HepG2 (cell line): ENCODE measurements at regions not wholly inside any gene's neighbourhood (a gene's known extent, or its start where the extent isn't known, plus 50 kb on each side); places are given as distances from the start of the nearest gene placed in this dataset.
A peak's percentile ranks its signal among the peaks of the same experiment; 100 is the strongest.

Experiments
- ATAC-seq: fragments of 200-7000 bp; cut with Tn5 transposase; 3 replicates; pipeline ENCODE4 v1.9.1; 2020; ENCODE audit warnings: mild to moderate bottlenecking, moderate library complexity
- BruUV-seq: library from RNA; stranded (reverse); fragments of 400-500 nt; replicated peaks from 2 replicates; lab custom pipeline; 2021; lab: Mats Ljungman, UMichigan
- CTCF ChIA-PET: fragments of 300-600 bp; formaldehyde crosslinking; extraction: SDS; loops from one replicate; lab custom pipeline; 2021; ENCODE audit warnings: low total read pairs, inconsistent platforms, low intra/inter-chr PET ratio; lab: Yijun Ruan, JAX
- POLR2A ChIA-PET: fragments of 350-600 bp; sonication (Branson Sonifier 250); formaldehyde crosslinking; loops from one replicate; lab custom pipeline; 2020; ENCODE audit warnings: antibody characterized with exemption, inconsistent platforms; lab: Yijun Ruan, JAX
- DNase-seq: peaks from one replicate; pipeline ENCODE4 v3.0.0-alpha.2; 2015; ENCODE audit warnings: low spot score
- FAIRE-seq: peaks from 3 replicates; lab custom pipeline; 2011; peaks lifted over from hg19 to GRCh38; lab: Jason Lieb, UNC
- H2AFZ ChIP-seq: one replicate; pipeline ENCODE4 v1.6.1; 2011; ENCODE audit warnings: low read length, inconsistent platforms
- H3K27ac ChIP-seq: fragments of 300-600 bp; 3 replicates; pipeline ENCODE4 v1.8.0; 2011; ENCODE audit warnings: mixed run types, mild to moderate bottlenecking, mixed read lengths, low read length, inconsistent platforms; ENCODE audit not compliant: insufficient read depth; ENCODE audit errors: extremely low read length
- H3K27me3 ChIP-seq, 2 experiments: fragments of 200-600 bp in 1 of 2; 2 replicates in 1 of 2; 3 replicates in 1 of 2; pipeline versions ENCODE4 v1.6.0 to v1.8.0; 2011; ENCODE audit warnings: low read length in 2 of 2, mild to moderate bottlenecking in 2 of 2, moderate library complexity in 2 of 2, inconsistent platforms in 1 of 2; ENCODE audit not compliant: insufficient read depth in 2 of 2, control insufficient read depth in 1 of 2
- H3K36me3 ChIP-seq, 2 experiments: fragments of 200-600 bp in 1 of 2; replicated peaks in 1 of 2; 2 replicates in 1 of 2; 3 replicates in 1 of 2; pipeline versions ENCODE4 v1.5.1 to v1.8.0; 2011; ENCODE audit warnings: low read length in 2 of 2, inconsistent platforms in 1 of 2; ENCODE audit not compliant: insufficient read depth in 2 of 2, control insufficient read depth in 1 of 2
- H3K4me1 ChIP-seq: 2 replicates; pipeline ENCODE4 v1.5.1; 2012; ENCODE audit warnings: low read length, inconsistent platforms; ENCODE audit not compliant: insufficient read depth
- H3K4me2 ChIP-seq: 2 replicates; pipeline ENCODE4 v1.6.0; 2011; ENCODE audit warnings: low read depth, low read length, inconsistent platforms
- H3K4me3 ChIP-seq, 3 experiments: fragments of 200-600 bp in 1 of 3; sonication (generic), shearing (Covaris generic) in 1 of 3; replicated peaks in 1 of 3; 2 replicates each; pipeline ENCODE4 v1.5.1; 2011 to 2016; ENCODE audit warnings: low read length in 3 of 3, inconsistent platforms in 2 of 3, low read depth in 2 of 3, mild to moderate bottlenecking in 2 of 3, control low read depth in 1 of 3, mixed read lengths in 1 of 3; ENCODE audit not compliant: insufficient read depth in 1 of 3
- H3K79me2 ChIP-seq: one replicate; pipeline ENCODE4 v1.6.1; 2011; ENCODE audit warnings: low read length, inconsistent platforms; ENCODE audit not compliant: insufficient read depth
- H3K9ac ChIP-seq: 2 replicates; pipeline ENCODE4 v1.6.0; 2011; ENCODE audit warnings: mild to moderate bottlenecking, low read depth, low read length, inconsistent platforms; ENCODE audit not compliant: insufficient read depth
- H3K9me3 ChIP-seq: 2 replicates; pipeline ENCODE4 v1.5.1; 2012; ENCODE audit warnings: mild to moderate bottlenecking, low read length
- H4K20me1 ChIP-seq: 2 replicates; pipeline ENCODE4 v1.6.0; 2011; ENCODE audit warnings: inconsistent platforms, mild to moderate bottlenecking, low read length, moderate library complexity; ENCODE audit not compliant: insufficient read depth
- ARID5B ChIP-seq: IDR thresholded peaks from 2 replicates; pipeline ENCODE4 v1.4.0; 2020; ENCODE audit warnings: mild to moderate bottlenecking, missing genetic modification reagents
- HIVEP1 ChIP-seq: sonication (generic); formaldehyde crosslinking; IDR thresholded peaks from 2 replicates; pipeline ENCODE4 v1.4.0; 2020; ENCODE audit warnings: mild to moderate bottlenecking, missing genetic modification reagents
- HNRNPK ChIP-seq: fragments of 200-400 bp; formaldehyde crosslinking; IDR thresholded peaks from 2 replicates; pipeline ENCODE4 v1.6.1; 2018; ENCODE audit warnings: low read length, low read depth, moderate library complexity, mild to moderate bottlenecking; ENCODE audit not compliant: poor library complexity, severe bottlenecking
- MXD3 ChIP-seq: IDR thresholded peaks from 2 replicates; pipeline ENCODE4 v1.6.1; 2016; ENCODE audit warnings: mild to moderate bottlenecking, missing biosample characterization, missing genetic modification reagents
- RBM22 ChIP-seq: fragments of 200-400 bp; formaldehyde crosslinking; optimal IDR thresholded peaks from 2 replicates; pipeline ENCODE3; 2017; ENCODE audit warnings: mild to moderate bottlenecking, low read length, moderate library complexity
- REST ChIP-seq, 2 experiments: IDR thresholded peaks; 2 replicates each; pipeline ENCODE4 v1.6.1; 2011 to 2012; ENCODE audit warnings: low read length in 2 of 2, borderline replicate concordance in 1 of 2, low read depth in 1 of 2, mild to moderate bottlenecking in 1 of 2, moderate library complexity in 1 of 2
- SUZ12 ChIP-seq: fragments of 150-350 bp; IDR thresholded peaks from 2 replicates; pipeline ENCODE4 v1.6.1; 2014; ENCODE audit warnings: low read depth, low read length
- TGIF2 ChIP-seq: IDR thresholded peaks from 2 replicates; pipeline ENCODE4 v1.6.1; 2016; ENCODE audit warnings: control low read depth, missing compliant biosample characterization
- TRIM22 ChIP-seq: fragments of 450-650 bp; IDR thresholded peaks from 2 replicates; pipeline ENCODE4 v1.6.1; 2017
- ZBTB8A ChIP-seq: sonication (generic); formaldehyde crosslinking; IDR thresholded peaks from 2 replicates; pipeline ENCODE4 v1.4.0; 2020; ENCODE audit warnings: mild to moderate bottlenecking, low read depth, missing genetic modification reagents, borderline replicate concordance
- ZMYM4 ChIP-seq: sonication (generic); formaldehyde crosslinking; IDR thresholded peaks from 2 replicates; pipeline ENCODE4 v1.8.1; 2023; ENCODE audit warnings: mild to moderate bottlenecking, missing genetic modification reagents
- ZNF431 ChIP-seq: sonication (generic); formaldehyde crosslinking; IDR thresholded peaks from 2 replicates; pipeline ENCODE4 v1.9.0; 2022; ENCODE audit warnings: missing genetic modification reagents, low read depth, mild to moderate bottlenecking, borderline replicate concordance
- ZNF569 ChIP-seq: sonication (generic); formaldehyde crosslinking; IDR thresholded peaks from 2 replicates; pipeline ENCODE4 v1.5.0; 2020; ENCODE audit warnings: mild to moderate bottlenecking, missing genetic modification reagents, moderate library complexity, borderline replicate concordance
- ZNF784 ChIP-seq: sonication (generic); formaldehyde crosslinking; IDR thresholded peaks from 2 replicates; pipeline ENCODE4 v1.5.1; 2020; ENCODE audit warnings: missing genetic modification reagents, mild to moderate bottlenecking, borderline replicate concordance
- WGBS: methylation state at CpG from one replicate; pipeline ENCODE4 v1.1.6; 2017; ENCODE audit warnings: low lambda C conversion rate; 5-methylcytosine and 5-hydroxymethylcytosine counted together
- in situ Hi-C: cut with HindIII; loops from 2 replicates; pipeline ENCODE4 v1.10.0; 2017; ENCODE audit warnings: low pct_unique_long_range_greater_than_20kb; ENCODE audit not compliant: extremely low pct_ligation_motif_present
- intact Hi-C: fragments of 100-400 bp; cut with micrococcal nuclease; formaldehyde crosslinking; loops from one replicate; pipeline ENCODE4 v1.10.0; 2022; ENCODE audit not compliant: unreplicated experiment

- no peak for DNase-seq
- Histone ChIP-seq H3K9me3 (no peaks in the 10 kb centered on the region), H3K9ac (no peak overlapping the region), H3K79me2 (peaks cover 89% of the 10 kb centered on the region), H4K20me1 (0 out of 2 replicates have a peak, but pooled peaks cover 5% of the 10 kb centered on the region), H3K4me1 (peaks cover 70% of the 10 kb centered on the region), H3K36me3 (no peaks in the 10 kb centered on the region), H2AFZ (no peak overlapping the region), H3K27ac (no peak overlapping the region), H3K4me3 (no peak overlapping the region), H3K27me3 (no peaks in the 10 kb centered on the region), H3K4me2 (no peak overlapping the region)
- POLR2A ChIA-PET = no interaction called here
- ATAC-seq = no peak
- no TSS peak for BruUV-seq
- intact Hi-C loops (no loop called here), in situ Hi-C loops (no loop called here)
- FAIRE-seq = no peak
- WGBS = 93% methylated on average over 7 of the region's 7 CpGs
- CTCF ChIA-PET = no interaction called here
- TF ChIP-seq ARID5B (no peak), MXD3 (CRISPR knock-in tag) (no peak), TRIM22 (no peak), ZMYM4 (no peak), TGIF2 (CRISPR knock-in tag) (no peak), RBM22 (peak; percentile 74), ZBTB8A (CRISPR knock-in tag) (no peak), ZNF784 (no peak), ZNF431 (CRISPR knock-in tag) (no peak), HIVEP1 (CRISPR knock-in tag) (no peak), ZNF569 (CRISPR knock-in tag) (no peak), HNRNPK (no peak), REST (IDR thresholded peaks at IDR 0.05; ENCODE audit: borderline replicate concordance in 1 of 2, low read depth in 1 of 2, low read length in 2 of 2) (no peak), SUZ12 (no peak)
These were observed 386.6 kb downstream of the SOX9 start for GRCh38 chr17:72507370-72507769.
